NCI-H1105 treated with DMSO at 0.1 percent for 48 hours (cell line): ENCODE measurements at regions not wholly inside any gene's neighbourhood (a gene's known extent, or its start where the extent isn't known, plus 50 kb on each side); places are given as distances from the start of the nearest gene placed in this dataset.
"Not testable (repeated sequence)": the region's sequence is repeated elsewhere in the genome, so short reads cannot be mapped to it uniquely, and the experiment has no call there.

Source experiments
- DNase-seq: peaks from one replicate; lab custom pipeline; 2025; lab: John Stamatoyannopoulos, UW

DNA sequence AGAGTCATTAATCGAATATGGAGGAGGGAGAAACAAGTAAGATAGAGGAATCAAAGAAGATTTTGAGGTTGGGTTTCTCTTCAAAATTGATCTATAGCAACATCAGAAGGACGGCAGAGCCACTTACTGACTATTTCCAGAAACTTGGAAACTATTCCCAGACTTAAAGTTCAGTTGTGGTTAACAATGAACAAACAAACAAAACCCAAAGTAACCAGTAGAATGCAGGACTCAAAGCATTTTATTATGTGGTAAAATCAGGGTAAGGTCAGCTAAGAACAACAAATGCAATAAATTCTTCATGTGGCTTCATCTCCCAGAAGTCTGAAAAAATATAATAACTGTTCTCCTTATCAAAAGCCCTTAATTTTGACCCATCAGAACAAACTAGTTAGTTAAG lies 54.9 kb upstream of the OSMR start:
- DNase-seq: no peak

- DNase-seq: peak; percentile 92
These were observed 52.7 kb upstream of the OSMR start for GRCh38 chr5:38793099-38793498.

- not testable (repeated sequence) for DNase-seq
These were observed 51.8 kb upstream of the OSMR start for GRCh38 chr5:38794037-38794436.

DNA sequence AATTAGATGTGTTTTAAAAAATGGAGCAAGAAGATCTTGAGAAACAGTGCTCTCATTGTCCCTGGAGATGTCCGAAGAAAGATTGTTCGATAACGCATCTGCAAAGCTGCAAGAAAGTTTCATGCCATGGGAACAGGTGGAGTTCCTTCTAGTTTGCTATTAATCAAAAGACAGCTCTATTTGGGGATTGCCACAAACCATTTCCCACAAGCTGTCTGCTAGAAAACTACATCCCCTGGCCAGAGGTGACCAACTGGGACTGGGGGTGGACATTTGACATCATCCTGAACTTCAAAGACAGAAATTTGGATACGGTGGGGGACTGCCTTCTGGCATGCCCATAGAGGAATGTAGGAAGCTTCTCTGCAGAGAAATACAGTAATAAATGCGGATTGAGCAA lies 50.8 kb upstream of the OSMR start:
- no peak for DNase-seq

- no peak for DNase-seq
These were observed 49.6 kb upstream of the OSMR start for GRCh38 chr5:38795986-38796741.
